HEK293 (cell line): ENCODE measurements at regions not wholly inside any gene's neighbourhood (a gene's known extent, or its start where the extent isn't known, plus 50 kb on each side); places are given as distances from the start of the nearest gene placed in this dataset.

Source experiments
- CTCF ChIA-PET: fragments of 350-600 bp; formaldehyde crosslinking; extraction: SDS; loops from one replicate; lab custom pipeline; 2021; ENCODE audit warnings: antibody characterized with exemption; lab: Yijun Ruan, JAX
- POLR2A ChIA-PET: fragments of 300-600 bp; formaldehyde crosslinking; extraction: SDS; loops from one replicate; lab custom pipeline; 2020; ENCODE audit warnings: antibody characterized with exemption, inconsistent platforms; lab: Yijun Ruan, JAX
- H3K27ac ChIP-seq: fragments of 200-500 bp; sonication (Bioruptor generic); 2 replicates; pipeline ENCODE4 v1.5.1; 2014; ENCODE audit warnings: low read depth, low read length, control low read depth, inconsistent platforms; ENCODE audit errors: extremely low read depth
- H3K36me3 ChIP-seq, 2 experiments: fragments of 200-500 bp in 1 of 2; sonication (Bioruptor generic) in 1 of 2; 1 replicate in 1 of 2; 2 replicates in 1 of 2; pipeline ENCODE4 v1.5.1; 2014 to 2017; ENCODE audit warnings: inconsistent platforms in 2 of 2, low read length in 2 of 2; ENCODE audit not compliant: control insufficient read depth in 2 of 2, insufficient read depth in 1 of 2
- H3K4me1 ChIP-seq: fragments of 200-500 bp; sonication (Bioruptor generic); 2 replicates; pipeline ENCODE4 v1.5.1; 2014; ENCODE audit warnings: mild to moderate bottlenecking, low read length, inconsistent platforms; ENCODE audit not compliant: control insufficient read depth, insufficient read depth
- H3K4me3 ChIP-seq: 2 replicates; pipeline ENCODE4 v1.5.1; 2011; ENCODE audit warnings: low read depth, mild to moderate bottlenecking, control low read depth, low read length, moderate library complexity
- H3K9me3 ChIP-seq: fragments of 200-500 bp; sonication (Bioruptor generic); 2 replicates; pipeline ENCODE4 v1.5.1; 2014; ENCODE audit warnings: low read depth, low read length, inconsistent platforms; ENCODE audit not compliant: control insufficient read depth, insufficient read depth
- EGR2 ChIP-seq: fragments of 450-650 bp; formaldehyde crosslinking; IDR thresholded peaks from 2 replicates; pipeline ENCODE4 v1.5.1; 2016; ENCODE audit warnings: low read depth, missing biosample characterization, missing genetic modification characterization
- GFI1B ChIP-seq: fragments of 450-650 bp; formaldehyde crosslinking; IDR thresholded peaks from 2 replicates; pipeline ENCODE4 v1.5.1; 2016; ENCODE audit warnings: missing biosample characterization, missing genetic modification characterization
- PRDM2 ChIP-seq: fragments of 450-650 bp; formaldehyde crosslinking; IDR thresholded peaks from 2 replicates; pipeline ENCODE4 v1.5.1; 2016; ENCODE audit warnings: missing biosample characterization, missing genetic modification characterization, borderline replicate concordance
- PRDM4 ChIP-seq: fragments of 450-650 bp; formaldehyde crosslinking; IDR thresholded peaks from 2 replicates; pipeline ENCODE4 v1.5.1; 2017; ENCODE audit warnings: missing biosample characterization, missing genetic modification characterization
- YY2 ChIP-seq: fragments of 450-650 bp; formaldehyde crosslinking; IDR thresholded peaks from 2 replicates; pipeline ENCODE4 v1.5.1; 2016; ENCODE audit warnings: missing biosample characterization, missing genetic modification characterization
- ZBTB20 ChIP-seq: fragments of 450-650 bp; formaldehyde crosslinking; IDR thresholded peaks from 2 replicates; pipeline ENCODE4 v1.5.1; 2016; ENCODE audit warnings: missing biosample characterization, missing genetic modification characterization
- ZBTB21 ChIP-seq: fragments of 450-650 bp; formaldehyde crosslinking; IDR thresholded peaks from 2 replicates; pipeline ENCODE4 v1.5.1; 2017; ENCODE audit warnings: missing biosample characterization, missing genetic modification characterization
- ZFHX2 ChIP-seq: fragments of 450-650 bp; formaldehyde crosslinking; conservative IDR thresholded peaks from 2 replicates; pipeline ENCODE4 v1.5.1; 2016; ENCODE audit warnings: missing biosample characterization, missing genetic modification characterization
- ZFP41 ChIP-seq: fragments of 450-650 bp; formaldehyde crosslinking; IDR thresholded peaks from 2 replicates; pipeline ENCODE4 v1.5.1; 2016; ENCODE audit warnings: missing biosample characterization, missing genetic modification characterization, borderline replicate concordance
- ZNF133 ChIP-seq: fragments of 450-650 bp; formaldehyde crosslinking; IDR thresholded peaks from 2 replicates; pipeline ENCODE4 v1.5.1; 2016; ENCODE audit warnings: missing biosample characterization, missing genetic modification characterization
- ZNF169 ChIP-seq: fragments of 450-650 bp; formaldehyde crosslinking; IDR thresholded peaks from 2 replicates; pipeline ENCODE4 v1.5.1; 2016; ENCODE audit warnings: missing biosample characterization, missing genetic modification characterization
- ZNF23 ChIP-seq: fragments of 450-650 bp; formaldehyde crosslinking; IDR thresholded peaks from 2 replicates; pipeline ENCODE4 v1.5.1; 2016; ENCODE audit warnings: missing biosample characterization, missing genetic modification characterization, borderline replicate concordance
- ZNF274 ChIP-seq, 2 experiments: fragments of 200-500 bp in 1 of 2; fragments of 450-650 bp in 1 of 2; sonication (Bioruptor generic) in 1 of 2; formaldehyde crosslinking in 1 of 2; IDR thresholded peaks; 2 replicates each; pipeline versions ENCODE4 v1.5.1 to v1.6.1; 2014 to 2016; ENCODE audit warnings: borderline replicate concordance in 1 of 2, inconsistent platforms in 1 of 2, low read length in 1 of 2, missing biosample characterization in 1 of 2, missing genetic modification characterization in 1 of 2
- ZNF324 ChIP-seq: fragments of 450-650 bp; formaldehyde crosslinking; IDR thresholded peaks from 2 replicates; pipeline ENCODE4 v1.5.1; 2016; ENCODE audit warnings: missing biosample characterization, missing genetic modification characterization
- ZNF350 ChIP-seq: fragments of 450-650 bp; formaldehyde crosslinking; IDR thresholded peaks from 2 replicates; pipeline ENCODE4 v1.5.0; 2017; ENCODE audit warnings: missing biosample characterization, mild to moderate bottlenecking, missing genetic modification characterization
- ZNF391 ChIP-seq: fragments of 450-650 bp; formaldehyde crosslinking; IDR thresholded peaks from 2 replicates; pipeline ENCODE4 v1.5.1; 2016; ENCODE audit warnings: low read depth, missing biosample characterization, missing genetic modification characterization, borderline replicate concordance
- ZNF600 ChIP-seq: fragments of 450-650 bp; formaldehyde crosslinking; IDR thresholded peaks from 2 replicates; pipeline ENCODE4 v1.5.1; 2016; ENCODE audit warnings: missing biosample characterization, missing genetic modification characterization
- ZNF830 ChIP-seq: fragments of 450-650 bp; IDR thresholded peaks from 2 replicates; pipeline ENCODE4 v1.5.0; 2018; ENCODE audit warnings: missing biosample characterization, missing genetic modification characterization, low read depth, mild to moderate bottlenecking, moderate library complexity
- TF ChIP-seq, protein P1 (sequence below): IDR thresholded peaks from 2 replicates; pipeline ENCODE4 v1.6.1; 2011; ENCODE audit warnings: mild to moderate bottlenecking, low read depth, low read length, borderline replicate concordance

DNA sequence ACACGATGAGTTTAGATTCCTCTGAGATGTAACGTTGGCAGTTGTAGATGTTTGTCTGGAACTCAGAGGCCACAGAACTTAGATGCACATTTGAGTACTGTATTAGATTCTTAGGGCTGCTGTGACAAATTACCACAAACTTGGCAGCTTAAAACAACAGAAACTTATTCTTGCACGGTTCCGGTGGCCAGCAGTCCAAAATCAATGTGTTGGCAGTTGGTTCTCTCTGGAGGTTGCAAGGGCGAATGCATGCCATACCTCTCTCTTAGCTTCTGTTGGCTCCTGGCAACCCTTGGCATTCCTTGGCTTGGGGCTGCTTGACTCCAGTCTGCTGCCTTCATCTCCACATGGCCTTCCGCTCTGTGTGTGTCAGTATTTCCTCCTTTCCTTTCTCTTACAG is 118.9 kb downstream of the C12orf75 start:
- no peak overlapping the region for H3K27ac ChIP-seq
- H3K4me3 ChIP-seq, result no peak overlapping the region
- CTCF ChIA-PET, result interaction anchor here (0.7 kb wide), 1 partner anchor 12 kb away, joined by 5 read pairs; no protein-coding TSS in a partner anchor
- no peaks in the 10 kb centered on the region for H3K4me1 ChIP-seq
- TF ChIP-seq ZNF830, result no peak
- TF ChIP-seq ZNF169, result no peak
- TF ChIP-seq, protein P1, sequence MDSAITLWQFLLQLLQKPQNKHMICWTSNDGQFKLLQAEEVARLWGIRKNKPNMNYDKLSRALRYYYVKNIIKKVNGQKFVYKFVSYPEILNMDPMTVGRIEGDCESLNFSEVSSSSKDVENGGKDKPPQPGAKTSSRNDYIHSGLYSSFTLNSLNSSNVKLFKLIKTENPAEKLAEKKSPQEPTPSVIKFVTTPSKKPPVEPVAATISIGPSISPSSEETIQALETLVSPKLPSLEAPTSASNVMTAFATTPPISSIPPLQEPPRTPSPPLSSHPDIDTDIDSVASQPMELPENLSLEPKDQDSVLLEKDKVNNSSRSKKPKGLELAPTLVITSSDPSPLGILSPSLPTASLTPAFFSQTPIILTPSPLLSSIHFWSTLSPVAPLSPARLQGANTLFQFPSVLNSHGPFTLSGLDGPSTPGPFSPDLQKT, result no peak
- no peak for TF ChIP-seq ZNF23 (tag by site-specific recombination)
- no peak for TF ChIP-seq PRDM4 (tag by site-specific recombination)
- no peak for TF ChIP-seq ZNF274 (IDR thresholded peaks at IDR 0.05; ENCODE audit: low read length)
- TF ChIP-seq ZNF274 (tag by site-specific recombination; IDR thresholded peaks at IDR 0.05; ENCODE audit: borderline replicate concordance), result no peak
- TF ChIP-seq PRDM2 (tag by site-specific recombination), result no peak
- no peak for TF ChIP-seq ZBTB21
- no peak for TF ChIP-seq YY2 (tag by site-specific recombination)
- TF ChIP-seq EGR2, result no peak
- no peak for TF ChIP-seq ZNF350
- TF ChIP-seq ZNF133 (tag by site-specific recombination), result no peak
- no peak for TF ChIP-seq ZBTB20 (tag by site-specific recombination)
- no peak for TF ChIP-seq ZNF600
- TF ChIP-seq ZNF324, result no peak
- no peak for TF ChIP-seq ZNF391 (tag by site-specific recombination)
- no peaks in the 10 kb centered on the region for H3K9me3 ChIP-seq
- H3K36me3 ChIP-seq, result no peaks in the 10 kb centered on the region
- POLR2A ChIA-PET, result no interaction called here

GRCh38 chr12:105451211-105451610 is 120.7 kb downstream of the C12orf75 start:
- Histone ChIP-seq H3K36me3 (no peaks in the 10 kb centered on the region), H3K4me3 (no peak overlapping the region), H3K4me1 (no peaks in the 10 kb centered on the region)
- ChIA-PET POLR2A (no interaction called here), CTCF (no interaction called here)
- TF ChIP-seq ZFHX2 (tag by site-specific recombination) (no peak), GFI1B (tag by site-specific recombination) (no peak), ZNF350 (no peak), ZFP41 (tag by site-specific recombination) (no peak)
- TF ChIP-seq, all 188 proteins: peak for 0
- Histone ChIP-seq H3K27ac (no peak overlapping the region), H3K9me3 (no peaks in the 10 kb centered on the region)
